HCT116 (cell line): ENCODE measurements at regions not wholly inside any gene's neighbourhood (a gene's known extent, or its start where the extent isn't known, plus 50 kb on each side); places are given as distances from the start of the nearest gene placed in this dataset.

Experiments used
- ELF1 ChIP-seq: IDR thresholded peaks from 2 replicates; pipeline ENCODE4 v1.6.1; 2012; ENCODE audit warnings: low read depth, borderline replicate concordance
- POLR2A ChIP-seq: IDR thresholded peaks from 2 replicates; pipeline ENCODE4 v1.7.0; 2011; ENCODE audit warnings: borderline replicate concordance; ENCODE audit not compliant: insufficient read depth, insufficient read length; ENCODE audit errors: extremely low read depth
- YY1 ChIP-seq: IDR thresholded peaks from 2 replicates; pipeline ENCODE4 v1.6.1; 2011; ENCODE audit warnings: low read length, low read depth, moderate library complexity, mild to moderate bottlenecking; ENCODE audit not compliant: insufficient replicate concordance; ENCODE audit errors: extremely low read depth
- ZFX ChIP-seq: fragments of 450-650 bp; IDR thresholded peaks from 2 replicates; pipeline ENCODE4 v1.6.1; 2017
- TF ChIP-seq, protein P1 (sequence below), 3 experiments: fragments of 200-600 bp in 1 of 3; sonication (generic) in 1 of 3; IDR thresholded peaks in 2 of 3; conservative IDR thresholded peaks in 1 of 3; 2 replicates each; pipeline ENCODE4 v1.5.1; 2012 to 2017; ENCODE audit warnings: low read depth in 2 of 3, low read length in 2 of 3, antibody characterized with exemption in 1 of 3, borderline replicate concordance in 1 of 3, control low read depth in 1 of 3, mild to moderate bottlenecking in 1 of 3, mixed read lengths in 1 of 3, mixed run types in 1 of 3, moderate library complexity in 1 of 3; ENCODE audit not compliant: insufficient read depth in 1 of 3
- TF ChIP-seq, protein P2 (sequence below): IDR thresholded peaks from 2 replicates; pipeline ENCODE4 v1.6.1; 2011; ENCODE audit warnings: mild to moderate bottlenecking, low read length, moderate library complexity; ENCODE audit not compliant: insufficient replicate concordance; ENCODE audit errors: extremely low read depth

DNA sequence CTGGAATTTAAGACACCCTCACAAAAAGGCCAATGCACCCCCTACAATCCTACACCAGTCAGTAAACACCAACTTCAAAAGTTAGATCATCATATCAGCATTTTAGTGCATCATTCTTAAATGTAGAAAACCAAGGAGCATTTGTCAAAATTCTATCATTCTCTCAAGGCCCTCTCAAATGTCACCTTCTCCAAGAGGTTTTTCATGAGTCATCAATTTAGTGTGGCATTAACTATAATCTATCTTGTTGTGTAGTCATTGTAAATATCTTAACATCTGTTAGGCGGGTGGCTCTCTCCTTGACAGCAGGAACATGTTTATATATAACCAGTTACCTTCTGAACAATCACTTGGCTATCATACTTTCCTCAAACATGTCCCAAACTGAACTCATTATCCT, 62.1 kb upstream of the G2E3 start:
- TF ChIP-seq, protein P1, sequence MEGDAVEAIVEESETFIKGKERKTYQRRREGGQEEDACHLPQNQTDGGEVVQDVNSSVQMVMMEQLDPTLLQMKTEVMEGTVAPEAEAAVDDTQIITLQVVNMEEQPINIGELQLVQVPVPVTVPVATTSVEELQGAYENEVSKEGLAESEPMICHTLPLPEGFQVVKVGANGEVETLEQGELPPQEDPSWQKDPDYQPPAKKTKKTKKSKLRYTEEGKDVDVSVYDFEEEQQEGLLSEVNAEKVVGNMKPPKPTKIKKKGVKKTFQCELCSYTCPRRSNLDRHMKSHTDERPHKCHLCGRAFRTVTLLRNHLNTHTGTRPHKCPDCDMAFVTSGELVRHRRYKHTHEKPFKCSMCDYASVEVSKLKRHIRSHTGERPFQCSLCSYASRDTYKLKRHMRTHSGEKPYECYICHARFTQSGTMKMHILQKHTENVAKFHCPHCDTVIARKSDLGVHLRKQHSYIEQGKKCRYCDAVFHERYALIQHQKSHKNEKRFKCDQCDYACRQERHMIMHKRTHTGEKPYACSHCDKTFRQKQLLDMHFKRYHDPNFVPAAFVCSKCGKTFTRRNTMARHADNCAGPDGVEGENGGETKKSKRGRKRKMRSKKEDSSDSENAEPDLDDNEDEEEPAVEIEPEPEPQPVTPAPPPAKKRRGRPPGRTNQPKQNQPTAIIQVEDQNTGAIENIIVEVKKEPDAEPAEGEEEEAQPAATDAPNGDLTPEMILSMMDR (IDR thresholded peaks at IDR 0.05 in 2 of 3, conservative IDR thresholded peaks at IDR 0.05 in 1 of 3; ENCODE audit: borderline replicate concordance in 1 of 3, insufficient read depth in 1 of 3, low read depth in 2 of 3, low read length in 2 of 3), result no peak
- no peak for TF ChIP-seq POLR2A
- TF ChIP-seq ZFX, result no peak
- TF ChIP-seq, protein P2, sequence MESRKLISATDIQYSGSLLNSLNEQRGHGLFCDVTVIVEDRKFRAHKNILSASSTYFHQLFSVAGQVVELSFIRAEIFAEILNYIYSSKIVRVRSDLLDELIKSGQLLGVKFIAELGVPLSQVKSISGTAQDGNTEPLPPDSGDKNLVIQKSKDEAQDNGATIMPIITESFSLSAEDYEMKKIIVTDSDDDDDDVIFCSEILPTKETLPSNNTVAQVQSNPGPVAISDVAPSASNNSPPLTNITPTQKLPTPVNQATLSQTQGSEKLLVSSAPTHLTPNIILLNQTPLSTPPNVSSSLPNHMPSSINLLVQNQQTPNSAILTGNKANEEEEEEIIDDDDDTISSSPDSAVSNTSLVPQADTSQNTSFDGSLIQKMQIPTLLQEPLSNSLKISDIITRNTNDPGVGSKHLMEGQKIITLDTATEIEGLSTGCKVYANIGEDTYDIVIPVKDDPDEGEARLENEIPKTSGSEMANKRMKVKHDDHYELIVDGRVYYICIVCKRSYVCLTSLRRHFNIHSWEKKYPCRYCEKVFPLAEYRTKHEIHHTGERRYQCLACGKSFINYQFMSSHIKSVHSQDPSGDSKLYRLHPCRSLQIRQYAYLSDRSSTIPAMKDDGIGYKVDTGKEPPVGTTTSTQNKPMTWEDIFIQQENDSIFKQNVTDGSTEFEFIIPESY, result no peak
- no peak for TF ChIP-seq ELF1
- no peak for TF ChIP-seq YY1
